ENCODE measurements at regions not wholly inside any gene's neighbourhood (a gene's known extent, or its start where the extent isn't known, plus 50 kb on each side); places are given as distances from the start of the nearest gene placed in this dataset.

- Histone ChIP-seq H3K4me3 (no peak overlapping the region), H3K9ac (ENCODE audit: low read depth in 2 of 2, low read length in 2 of 2) (no peak overlapping the region), H3K9me3 (no peaks in the 10 kb centered on the region), H3K27ac (no peak overlapping the region), H3K36me3 (no peaks in the 10 kb centered on the region), H3K27me3 (no peaks in the 10 kb centered on the region), H3K4me1 (no peaks in the 10 kb centered on the region)
- intact Hi-C loops (cut with DNase I) = no loop called here
- no peak for TF ChIP-seq CTCF (IDR thresholded peaks at IDR 0.05)
- DNase-seq = no peak
Observed at GRCh38 chr3:107975529-107976201, 115.2 kb downstream of the CD47 start.

- Histone ChIP-seq H3K4me1 (no peaks in the 10 kb centered on the region), H3K9me3 (no peaks in the 10 kb centered on the region), H3K4me3 (no peak overlapping the region), H3K27ac (no peak overlapping the region), H3K36me3 (no peaks in the 10 kb centered on the region), H3K9ac (ENCODE audit: low read depth in 2 of 2, low read length in 2 of 2) (no peak overlapping the region), H3K27me3 (no peaks in the 10 kb centered on the region)
- no peak for TF ChIP-seq CTCF (IDR thresholded peaks at IDR 0.05)
- intact Hi-C loops (cut with DNase I) = no loop called here
- DNase-seq = no peak
Observed at GRCh38 chr3:107973961-107974360, 116.9 kb downstream of the CD47 start.

DNA sequence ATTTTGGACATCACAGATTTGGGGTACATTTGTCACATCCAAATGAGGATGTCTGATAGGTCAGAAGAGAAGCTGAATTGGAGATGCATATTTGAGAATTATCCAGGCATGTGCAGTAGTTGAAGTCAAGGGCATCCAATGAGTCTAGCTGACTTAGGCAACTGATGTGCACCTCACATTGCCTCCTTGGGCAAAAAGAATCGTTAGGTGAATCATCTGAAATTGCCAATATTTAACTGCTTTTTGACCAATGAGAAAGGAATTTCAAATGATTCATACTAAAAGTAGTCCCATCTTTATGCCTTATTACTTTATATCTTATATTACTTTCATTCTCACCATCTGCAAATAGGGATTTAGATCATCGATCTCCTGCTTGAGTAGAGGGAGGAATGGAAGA, 117.7 kb downstream of the CD47 start:
- H3K9me3 ChIP-seq = no peaks in the 10 kb centered on the region
- DNase-seq = no peak
- TF ChIP-seq CTCF (IDR thresholded peaks at IDR 0.05) = no peak
- H3K4me1 ChIP-seq = no peaks in the 10 kb centered on the region
- intact Hi-C loops (cut with DNase I) = no loop called here
- no peak overlapping the region for H3K4me3 ChIP-seq
- H3K27ac ChIP-seq = no peak overlapping the region
- H3K36me3 ChIP-seq = no peaks in the 10 kb centered on the region
- H3K9ac ChIP-seq (ENCODE audit: low read depth in 2 of 2, low read length in 2 of 2) = no peak overlapping the region
- H3K27me3 ChIP-seq = no peaks in the 10 kb centered on the region

- Histone ChIP-seq H3K4me3 (no peak overlapping the region), H3K4me1 (no peaks in the 10 kb centered on the region), H3K27me3 (no peaks in the 10 kb centered on the region), H3K27ac (no peak overlapping the region), H3K9ac (ENCODE audit: low read depth in 2 of 2, low read length in 2 of 2) (no peak overlapping the region), H3K36me3 (no peaks in the 10 kb centered on the region), H3K9me3 (no peaks in the 10 kb centered on the region)
- DNase-seq = no peak
- intact Hi-C loops (cut with DNase I) = no loop called here
- no peak for TF ChIP-seq CTCF (IDR thresholded peaks at IDR 0.05)
Observed at GRCh38 chr3:107970993-107971580, 119.7 kb downstream of the CD47 start.

DNA sequence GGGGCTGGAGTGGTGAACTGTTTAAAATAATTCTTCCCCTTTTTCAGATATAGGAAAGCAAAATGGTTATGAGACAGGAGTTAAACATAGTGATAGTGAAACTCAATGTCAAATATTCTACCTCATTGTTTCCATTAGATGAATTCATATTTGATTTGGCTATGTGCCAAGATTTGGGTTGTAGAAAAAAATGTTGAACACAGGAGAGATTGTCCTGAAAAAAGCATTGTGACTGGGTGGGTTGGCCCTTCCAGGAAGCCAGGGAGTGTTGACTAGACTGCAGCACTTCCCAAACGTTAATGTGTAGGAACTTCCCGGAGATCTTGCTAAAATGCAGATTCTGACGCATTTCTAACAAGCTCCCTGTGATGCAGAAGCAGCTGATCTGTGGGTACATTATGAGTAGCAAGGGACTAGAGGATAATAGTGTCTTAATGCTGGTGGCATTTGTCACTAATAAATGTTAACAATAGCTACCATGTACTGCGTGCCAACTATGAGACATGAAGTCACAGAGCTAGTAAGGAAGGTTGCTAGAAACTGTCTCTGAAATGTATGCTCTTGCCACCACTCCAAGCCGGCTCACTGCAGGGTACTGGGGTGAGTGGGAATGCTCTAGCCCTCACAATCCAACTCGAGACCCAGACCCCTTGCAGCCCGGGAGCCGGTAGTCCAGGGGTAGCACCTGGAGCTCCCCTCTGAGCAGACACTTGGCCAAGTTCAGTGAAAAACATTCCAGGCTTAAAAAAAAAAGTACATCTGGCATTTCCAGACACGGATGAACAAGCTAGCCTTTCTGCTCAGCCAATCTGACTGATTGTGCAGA, 120.6 kb downstream of the CD47 start:
- peak; percentile 39 for DNase-seq
- no peaks in the 10 kb centered on the region for H3K27me3 ChIP-seq
- H3K4me3 ChIP-seq = no peak overlapping the region
- no peaks in the 10 kb centered on the region for H3K4me1 ChIP-seq
- no peaks in the 10 kb centered on the region for H3K36me3 ChIP-seq
- no peak for TF ChIP-seq CTCF (IDR thresholded peaks at IDR 0.05)
- no peaks in the 10 kb centered on the region for H3K9me3 ChIP-seq
- H3K9ac ChIP-seq (ENCODE audit: low read depth in 2 of 2, low read length in 2 of 2) = no peak overlapping the region
- H3K27ac ChIP-seq = peak overlapping the region; percentile 28
- intact Hi-C loops (cut with DNase I) = no loop called here

Measured in colonic mucosa (tissue), 4 donors.